HEK293 (cell line): ENCODE measurements at regions not wholly inside any gene's neighbourhood (a gene's known extent, or its start where the extent isn't known, plus 50 kb on each side); places are given as distances from the start of the nearest gene placed in this dataset.

Experiments used
- CTCF ChIA-PET: fragments of 350-600 bp; formaldehyde crosslinking; extraction: SDS; loops from one replicate; lab custom pipeline; 2021; ENCODE audit warnings: antibody characterized with exemption; lab: Yijun Ruan, JAX
- POLR2A ChIA-PET: fragments of 300-600 bp; formaldehyde crosslinking; extraction: SDS; loops from one replicate; lab custom pipeline; 2020; ENCODE audit warnings: antibody characterized with exemption, inconsistent platforms; lab: Yijun Ruan, JAX
- H3K27ac ChIP-seq: fragments of 200-500 bp; sonication (Bioruptor generic); 2 replicates; pipeline ENCODE4 v1.5.1; 2014; ENCODE audit warnings: low read depth, low read length, control low read depth, inconsistent platforms; ENCODE audit errors: extremely low read depth
- H3K36me3 ChIP-seq, 2 experiments: fragments of 200-500 bp in 1 of 2; sonication (Bioruptor generic) in 1 of 2; 1 replicate in 1 of 2; 2 replicates in 1 of 2; pipeline ENCODE4 v1.5.1; 2014 to 2017; ENCODE audit warnings: inconsistent platforms in 2 of 2, low read length in 2 of 2; ENCODE audit not compliant: control insufficient read depth in 2 of 2, insufficient read depth in 1 of 2
- H3K4me1 ChIP-seq: fragments of 200-500 bp; sonication (Bioruptor generic); 2 replicates; pipeline ENCODE4 v1.5.1; 2014; ENCODE audit warnings: mild to moderate bottlenecking, low read length, inconsistent platforms; ENCODE audit not compliant: control insufficient read depth, insufficient read depth
- H3K4me3 ChIP-seq: 2 replicates; pipeline ENCODE4 v1.5.1; 2011; ENCODE audit warnings: low read depth, mild to moderate bottlenecking, control low read depth, low read length, moderate library complexity
- H3K9me3 ChIP-seq: fragments of 200-500 bp; sonication (Bioruptor generic); 2 replicates; pipeline ENCODE4 v1.5.1; 2014; ENCODE audit warnings: low read depth, low read length, inconsistent platforms; ENCODE audit not compliant: control insufficient read depth, insufficient read depth
- GFI1B ChIP-seq: fragments of 450-650 bp; formaldehyde crosslinking; IDR thresholded peaks from 2 replicates; pipeline ENCODE4 v1.5.1; 2016; ENCODE audit warnings: missing biosample characterization, missing genetic modification characterization
- GLI4 ChIP-seq: fragments of 450-650 bp; formaldehyde crosslinking; IDR thresholded peaks from 2 replicates; pipeline ENCODE4 v1.5.1; 2016; ENCODE audit warnings: missing biosample characterization, missing genetic modification characterization
- HOXC10 ChIP-seq: sonication (generic); formaldehyde crosslinking; IDR thresholded peaks from 2 replicates; pipeline ENCODE4 v1.8.1; 2023; ENCODE audit warnings: mild to moderate bottlenecking, missing genetic modification reagents
- MEIS1 ChIP-seq: sonication (generic); formaldehyde crosslinking; IDR thresholded peaks from 2 replicates; pipeline ENCODE4 v1.8.1; 2022; ENCODE audit warnings: missing genetic modification reagents, mild to moderate bottlenecking, borderline replicate concordance
- SCRT2 ChIP-seq: fragments of 450-650 bp; formaldehyde crosslinking; IDR thresholded peaks from 2 replicates; pipeline ENCODE4 v1.5.1; 2016; ENCODE audit warnings: missing biosample characterization, missing genetic modification characterization
- SETDB1 ChIP-seq: IDR thresholded peaks from one replicate; pipeline ENCODE4 v1.6.1; 2017; ENCODE audit warnings: mild to moderate bottlenecking, low read length, moderate library complexity, mixed read lengths; ENCODE audit not compliant: insufficient read length
- SP3 ChIP-seq: fragments of 450-650 bp; formaldehyde crosslinking; IDR thresholded peaks from 2 replicates; pipeline ENCODE4 v1.5.1; 2016; ENCODE audit warnings: missing biosample characterization, missing genetic modification characterization
- TRIM28 ChIP-seq: IDR thresholded peaks from 2 replicates; pipeline ENCODE4 v1.6.1; 2011; ENCODE audit warnings: low read length, control low read depth, borderline replicate concordance
- ZBTB21 ChIP-seq: fragments of 450-650 bp; formaldehyde crosslinking; IDR thresholded peaks from 2 replicates; pipeline ENCODE4 v1.5.1; 2017; ENCODE audit warnings: missing biosample characterization, missing genetic modification characterization
- ZFP69B ChIP-seq: fragments of 450-650 bp; formaldehyde crosslinking; IDR thresholded peaks from 2 replicates; pipeline ENCODE4 v1.5.1; 2016; ENCODE audit warnings: missing biosample characterization, missing genetic modification characterization
- ZNF132 ChIP-seq: fragments of 450-650 bp; formaldehyde crosslinking; IDR thresholded peaks from 2 replicates; pipeline ENCODE4 v1.5.1; 2017; ENCODE audit warnings: missing biosample characterization, missing genetic modification characterization, borderline replicate concordance
- ZNF138 ChIP-seq: fragments of 450-650 bp; formaldehyde crosslinking; IDR thresholded peaks from 2 replicates; pipeline ENCODE4 v1.5.1; 2016; ENCODE audit warnings: missing biosample characterization, missing genetic modification characterization, borderline replicate concordance
- ZNF274 ChIP-seq, 2 experiments: fragments of 200-500 bp in 1 of 2; fragments of 450-650 bp in 1 of 2; sonication (Bioruptor generic) in 1 of 2; formaldehyde crosslinking in 1 of 2; IDR thresholded peaks; 2 replicates each; pipeline versions ENCODE4 v1.5.1 to v1.6.1; 2014 to 2016; ENCODE audit warnings: borderline replicate concordance in 1 of 2, inconsistent platforms in 1 of 2, low read length in 1 of 2, missing biosample characterization in 1 of 2, missing genetic modification characterization in 1 of 2
- ZNF350 ChIP-seq: fragments of 450-650 bp; formaldehyde crosslinking; IDR thresholded peaks from 2 replicates; pipeline ENCODE4 v1.5.0; 2017; ENCODE audit warnings: missing biosample characterization, mild to moderate bottlenecking, missing genetic modification characterization
- ZNF366 ChIP-seq: fragments of 450-650 bp; formaldehyde crosslinking; conservative IDR thresholded peaks from 2 replicates; pipeline ENCODE4 v1.5.1; 2016; ENCODE audit warnings: missing biosample characterization, missing genetic modification characterization
- ZNF423 ChIP-seq: fragments of 450-650 bp; formaldehyde crosslinking; IDR thresholded peaks from 2 replicates; pipeline ENCODE4 v1.5.1; 2016; ENCODE audit warnings: missing biosample characterization, missing genetic modification characterization
- ZNF426 ChIP-seq: fragments of 450-650 bp; formaldehyde crosslinking; IDR thresholded peaks from 2 replicates; pipeline ENCODE4 v1.5.1; 2017; ENCODE audit warnings: missing biosample characterization, missing genetic modification characterization, mild to moderate bottlenecking, inconsistent platforms, moderate library complexity
- ZNF529 ChIP-seq: fragments of 450-650 bp; formaldehyde crosslinking; IDR thresholded peaks from 2 replicates; pipeline ENCODE4 v1.5.1; 2017; ENCODE audit warnings: missing genetic modification characterization, missing biosample characterization; ENCODE audit not compliant: insufficient replicate concordance
- ZNF677 ChIP-seq: fragments of 450-650 bp; IDR thresholded peaks from 2 replicates; pipeline ENCODE4 v1.5.0; 2018; ENCODE audit warnings: missing biosample characterization, mild to moderate bottlenecking, missing genetic modification characterization, moderate library complexity
- ZNF701 ChIP-seq: fragments of 450-650 bp; formaldehyde crosslinking; IDR thresholded peaks from 2 replicates; pipeline ENCODE4 v1.5.1; 2016; ENCODE audit warnings: missing biosample characterization, missing genetic modification characterization
- ZNF747 ChIP-seq: fragments of 450-650 bp; formaldehyde crosslinking; IDR thresholded peaks from 2 replicates; pipeline ENCODE4 v1.5.1; 2016; ENCODE audit warnings: missing biosample characterization, missing genetic modification characterization
- ZNF843 ChIP-seq: fragments of 450-650 bp; formaldehyde crosslinking; IDR thresholded peaks from 2 replicates; pipeline ENCODE4 v1.5.1; 2016; ENCODE audit warnings: missing biosample characterization, missing genetic modification characterization
- TF ChIP-seq, protein P1 (sequence below): fragments of 450-650 bp; formaldehyde crosslinking; optimal IDR thresholded peaks from 2 replicates; pipeline ENCODE3; 2016; ENCODE audit warnings: missing biosample characterization, mild to moderate bottlenecking, missing genetic modification characterization
- TF ChIP-seq, protein P2 (sequence below): fragments of 450-650 bp; formaldehyde crosslinking; IDR thresholded peaks from 2 replicates; pipeline ENCODE4; 2016; ENCODE audit warnings: missing biosample characterization, missing genetic modification characterization
- TF ChIP-seq, protein P3 (sequence below): fragments of 450-650 bp; formaldehyde crosslinking; IDR thresholded peaks from 2 replicates; pipeline ENCODE4 v1.5.1; 2017; ENCODE audit warnings: missing biosample characterization, missing genetic modification characterization
- TF ChIP-seq, protein P4 (sequence below): fragments of 450-650 bp; formaldehyde crosslinking; IDR thresholded peaks from 2 replicates; pipeline ENCODE4 v1.5.1; 2016; ENCODE audit warnings: missing biosample characterization, missing genetic modification characterization
- TF ChIP-seq, protein P5 (sequence below): fragments of 450-650 bp; formaldehyde crosslinking; IDR thresholded peaks from 2 replicates; pipeline ENCODE4 v1.5.1; 2016; ENCODE audit warnings: missing biosample characterization, missing genetic modification characterization

DNA sequence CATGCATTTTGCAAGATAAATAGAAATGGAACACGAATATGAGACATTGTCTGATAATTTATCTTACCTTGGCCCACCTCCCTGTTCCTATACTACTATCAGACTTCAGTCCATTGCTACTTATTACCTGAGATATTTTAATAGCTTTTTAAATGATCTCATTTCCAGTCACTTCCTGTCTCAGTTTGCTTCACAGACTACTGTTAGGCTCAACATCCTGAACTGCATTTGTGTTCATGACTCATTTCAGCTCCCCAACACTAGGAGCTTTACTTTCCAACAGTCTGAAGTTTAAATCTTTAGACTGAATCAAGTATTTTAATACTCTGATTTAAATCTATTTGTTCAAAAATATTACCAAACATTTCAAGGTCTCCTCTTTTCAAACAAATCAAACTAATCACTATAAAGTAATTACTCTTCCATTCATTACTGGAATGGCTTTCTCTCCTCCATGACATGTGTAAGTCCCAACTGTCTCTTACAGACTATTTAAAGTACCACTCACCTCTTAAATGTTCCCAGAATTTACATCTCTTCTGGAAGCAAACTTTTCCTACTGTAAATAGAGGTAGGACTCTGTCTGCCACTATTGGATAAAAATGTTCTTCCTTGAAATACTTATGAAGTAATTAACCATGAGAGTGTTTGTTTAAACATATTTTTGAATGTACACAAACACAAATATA lies 1277.6 kb downstream of the ZPLD1 start:
- CTCF ChIA-PET = interaction anchor here (0.7 kb wide), 1 partner anchor 73 kb away, joined by 3 read pairs; no protein-coding TSS in a partner anchor
- Histone ChIP-seq H3K4me1 (no peaks in the 10 kb centered on the region), H3K36me3 (no peaks in the 10 kb centered on the region), H3K4me3 (no peak overlapping the region), H3K9me3 (no peaks in the 10 kb centered on the region), H3K27ac (no peak overlapping the region)
- TF ChIP-seq GFI1B (tag by site-specific recombination) (no peak), HOXC10 (CRISPR knock-in tag) (no peak), SETDB1 (no peak), ZNF423 (tag by site-specific recombination) (no peak), ZNF426 (tag by site-specific recombination) (no peak), ZNF701 (tag by site-specific recombination) (no peak)
- TF ChIP-seq, protein P1, sequence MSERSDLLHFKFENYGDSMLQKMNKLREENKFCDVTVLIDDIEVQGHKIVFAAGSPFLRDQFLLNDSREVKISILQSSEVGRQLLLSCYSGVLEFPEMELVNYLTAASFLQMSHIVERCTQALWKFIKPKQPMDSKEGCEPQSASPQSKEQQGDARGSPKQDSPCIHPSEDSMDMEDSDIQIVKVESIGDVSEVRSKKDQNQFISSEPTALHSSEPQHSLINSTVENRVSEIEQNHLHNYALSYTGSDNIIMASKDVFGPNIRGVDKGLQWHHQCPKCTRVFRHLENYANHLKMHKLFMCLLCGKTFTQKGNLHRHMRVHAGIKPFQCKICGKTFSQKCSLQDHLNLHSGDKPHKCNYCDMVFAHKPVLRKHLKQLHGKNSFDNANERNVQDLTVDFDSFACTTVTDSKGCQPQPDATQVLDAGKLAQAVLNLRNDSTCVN (tag by site-specific recombination) = no peak
- TF ChIP-seq, protein P2, sequence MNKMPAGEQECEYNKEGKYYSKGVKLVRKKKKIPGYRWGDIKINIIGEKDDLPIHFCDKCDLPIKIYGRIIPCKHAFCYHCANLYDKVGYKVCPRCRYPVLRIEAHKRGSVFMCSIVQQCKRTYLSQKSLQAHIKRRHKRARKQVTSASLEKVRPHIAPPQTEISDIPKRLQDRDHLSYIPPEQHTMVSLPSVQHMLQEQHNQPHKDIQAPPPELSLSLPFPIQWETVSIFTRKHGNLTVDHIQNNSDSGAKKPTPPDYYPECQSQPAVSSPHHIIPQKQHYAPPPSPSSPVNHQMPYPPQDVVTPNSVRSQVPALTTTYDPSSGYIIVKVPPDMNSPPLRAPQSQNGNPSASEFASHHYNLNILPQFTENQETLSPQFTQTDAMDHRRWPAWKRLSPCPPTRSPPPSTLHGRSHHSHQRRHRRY (tag by site-specific recombination) = no peak
- TF ChIP-seq, protein P3, sequence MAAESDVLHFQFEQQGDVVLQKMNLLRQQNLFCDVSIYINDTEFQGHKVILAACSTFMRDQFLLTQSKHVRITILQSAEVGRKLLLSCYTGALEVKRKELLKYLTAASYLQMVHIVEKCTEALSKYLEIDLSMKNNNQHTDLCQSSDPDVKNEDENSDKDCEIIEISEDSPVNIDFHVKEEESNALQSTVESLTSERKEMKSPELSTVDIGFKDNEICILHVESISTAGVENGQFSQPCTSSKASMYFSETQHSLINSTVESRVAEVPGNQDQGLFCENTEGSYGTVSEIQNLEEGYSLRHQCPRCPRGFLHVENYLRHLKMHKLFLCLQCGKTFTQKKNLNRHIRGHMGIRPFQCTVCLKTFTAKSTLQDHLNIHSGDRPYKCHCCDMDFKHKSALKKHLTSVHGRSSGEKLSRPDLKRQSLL (tag by site-specific recombination) = no peak
- POLR2A ChIA-PET = no interaction called here

- CTCF ChIA-PET = no interaction called here
- TF ChIP-seq ZNF138 (tag by site-specific recombination) (no peak), ZNF843 (tag by site-specific recombination) (no peak), ZBTB21 (tag by site-specific recombination) (no peak), ZNF350 (no peak), GLI4 (tag by site-specific recombination) (no peak), SCRT2 (tag by site-specific recombination) (no peak), ZNF132 (tag by site-specific recombination) (no peak), ZNF747 (tag by site-specific recombination) (no peak), ZNF366 (tag by site-specific recombination) (no peak), ZNF677 (tag by site-specific recombination) (no peak)
These were observed 1294.7 kb downstream of the ZPLD1 start for GRCh38 chr3:103729547-103729946.

GRCh38 chr3:103730744-103731143 lies 1295.9 kb downstream of the ZPLD1 start:
- no peaks in the 10 kb centered on the region for H3K36me3 ChIP-seq
- CTCF ChIA-PET = no interaction called here
- POLR2A ChIA-PET = no interaction called here
- no peak overlapping the region for H3K4me3 ChIP-seq
- no peak overlapping the region for H3K27ac ChIP-seq
- H3K4me1 ChIP-seq = no peaks in the 10 kb centered on the region
- no peaks in the 10 kb centered on the region for H3K9me3 ChIP-seq
- TF ChIP-seq ZFP69B (no peak), SP3 (no peak), MEIS1 (CRISPR knock-in tag) (no peak), TRIM28 (no peak), ZNF274 (IDR thresholded peaks at IDR 0.05; ENCODE audit: low read length) (no peak), ZNF274 (tag by site-specific recombination; IDR thresholded peaks at IDR 0.05; ENCODE audit: borderline replicate concordance) (no peak), ZNF529 (tag by site-specific recombination) (no peak)
- TF ChIP-seq, protein P4, sequence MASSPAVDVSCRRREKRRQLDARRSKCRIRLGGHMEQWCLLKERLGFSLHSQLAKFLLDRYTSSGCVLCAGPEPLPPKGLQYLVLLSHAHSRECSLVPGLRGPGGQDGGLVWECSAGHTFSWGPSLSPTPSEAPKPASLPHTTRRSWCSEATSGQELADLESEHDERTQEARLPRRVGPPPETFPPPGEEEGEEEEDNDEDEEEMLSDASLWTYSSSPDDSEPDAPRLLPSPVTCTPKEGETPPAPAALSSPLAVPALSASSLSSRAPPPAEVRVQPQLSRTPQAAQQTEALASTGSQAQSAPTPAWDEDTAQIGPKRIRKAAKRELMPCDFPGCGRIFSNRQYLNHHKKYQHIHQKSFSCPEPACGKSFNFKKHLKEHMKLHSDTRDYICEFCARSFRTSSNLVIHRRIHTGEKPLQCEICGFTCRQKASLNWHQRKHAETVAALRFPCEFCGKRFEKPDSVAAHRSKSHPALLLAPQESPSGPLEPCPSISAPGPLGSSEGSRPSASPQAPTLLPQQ (tag by site-specific recombination) = no peak
- TF ChIP-seq, protein P5, sequence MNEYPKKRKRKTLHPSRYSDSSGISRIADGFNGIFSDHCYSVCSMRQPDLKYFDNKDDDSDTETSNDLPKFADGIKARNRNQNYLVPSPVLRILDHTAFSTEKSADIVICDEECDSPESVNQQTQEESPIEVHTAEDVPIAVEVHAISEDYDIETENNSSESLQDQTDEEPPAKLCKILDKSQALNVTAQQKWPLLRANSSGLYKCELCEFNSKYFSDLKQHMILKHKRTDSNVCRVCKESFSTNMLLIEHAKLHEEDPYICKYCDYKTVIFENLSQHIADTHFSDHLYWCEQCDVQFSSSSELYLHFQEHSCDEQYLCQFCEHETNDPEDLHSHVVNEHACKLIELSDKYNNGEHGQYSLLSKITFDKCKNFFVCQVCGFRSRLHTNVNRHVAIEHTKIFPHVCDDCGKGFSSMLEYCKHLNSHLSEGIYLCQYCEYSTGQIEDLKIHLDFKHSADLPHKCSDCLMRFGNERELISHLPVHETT = no peak

More at GRCh38 chr3:103729547-103729946, 1294.7 kb downstream of the ZPLD1 start:
- POLR2A ChIA-PET = no interaction called here
- H3K4me1 ChIP-seq = no peaks in the 10 kb centered on the region
- no peak overlapping the region for H3K4me3 ChIP-seq
- no peaks in the 10 kb centered on the region for H3K9me3 ChIP-seq
- H3K36me3 ChIP-seq = no peaks in the 10 kb centered on the region
- no peak overlapping the region for H3K27ac ChIP-seq
